Activated CD8-positive, alpha-beta memory T cell treated with anti-CD3 and anti-CD28 coated beads, Interleukin-2, amount 10 ng/mL, durations not matched to agents 7 days and 5 days (primary cell): ENCODE measurements at regions not wholly inside any gene's neighbourhood (a gene's known extent, or its start where the extent isn't known, plus 50 kb on each side); places are given as distances from the start of the nearest gene placed in this dataset.

Experiments used
- ATAC-seq: fragments of 150-1000 bp; cut with Tn5 transposase; one replicate; pipeline ENCODE4 v1.10.0; 2021; ENCODE audit warnings: moderate library complexity
- CTCF ChIA-PET: fragments of 350-600 bp; sonication (Branson Sonifier 250); formaldehyde crosslinking; loops from one replicate; lab custom pipeline; 2021; ENCODE audit warnings: antibody characterized with exemption; lab: Charles Lee
- DNase-seq: peaks from one replicate; pipeline ENCODE4 v3.0.0-alpha.2; 2020
- H3K27ac Mint-ChIP-seq: one replicate; pipeline ENCODE4 v1.8.0; 2021; ENCODE audit warnings: mild to moderate bottlenecking, mixed read lengths
- H3K27me3 Mint-ChIP-seq: one replicate; pipeline ENCODE4 v1.8.0; 2021; ENCODE audit warnings: mixed read lengths
- H3K36me3 Mint-ChIP-seq: one replicate; pipeline ENCODE4 v1.8.0; 2021; ENCODE audit warnings: mild to moderate bottlenecking, mixed read lengths
- H3K4me1 Mint-ChIP-seq: one replicate; pipeline ENCODE4 v1.8.0; 2021; ENCODE audit warnings: mixed read lengths
- H3K4me3 Mint-ChIP-seq: one replicate; pipeline ENCODE4 v1.8.0; 2021; ENCODE audit warnings: mild to moderate bottlenecking, moderate library complexity, mixed read lengths
- H3K9me3 Mint-ChIP-seq: one replicate; pipeline ENCODE4 v1.8.0; 2022; ENCODE audit warnings: low read depth, mixed read lengths

GRCh38 chr11:115081972-115082371 is 403.6 kb downstream of the NXPE2 start:
- no peaks in the 10 kb centered on the region for H3K9me3 Mint-ChIP-seq
- CTCF ChIA-PET, result no interaction called here
- no peak for DNase-seq
- H3K4me3 Mint-ChIP-seq, result no peak overlapping the region
- no peaks in the 10 kb centered on the region for H3K27me3 Mint-ChIP-seq
- no peaks in the 10 kb centered on the region for H3K4me1 Mint-ChIP-seq
- H3K27ac Mint-ChIP-seq, result no peak overlapping the region
- no peaks in the 10 kb centered on the region for H3K36me3 Mint-ChIP-seq
- no peak for ATAC-seq

GRCh38 chr11:115083144-115083806 is 404.9 kb downstream of the NXPE2 start:
- Mint-ChIP-seq H3K9me3 (no peaks in the 10 kb centered on the region), H3K4me1 (no peaks in the 10 kb centered on the region), H3K36me3 (no peaks in the 10 kb centered on the region), H3K4me3 (no peak overlapping the region), H3K27ac (no peak overlapping the region), H3K27me3 (no peaks in the 10 kb centered on the region)
- no peak for ATAC-seq
- CTCF ChIA-PET, result no interaction called here
- no peak for DNase-seq

- DNase-seq, result no peak
- Mint-ChIP-seq H3K27ac (no peak overlapping the region), H3K4me3 (no peak overlapping the region), H3K36me3 (no peaks in the 10 kb centered on the region), H3K4me1 (no peaks in the 10 kb centered on the region), H3K9me3 (no peaks in the 10 kb centered on the region), H3K27me3 (no peaks in the 10 kb centered on the region)
- ATAC-seq, result no peak
- CTCF ChIA-PET, result no interaction called here
These were observed 405.9 kb downstream of the NXPE2 start for GRCh38 chr11:115084231-115084630.

GRCh38 chr11:115085461-115086210 is 407.3 kb downstream of the NXPE2 start:
- CTCF ChIA-PET, result no interaction called here
- no peak for ATAC-seq
- H3K9me3 Mint-ChIP-seq, result no peaks in the 10 kb centered on the region

GRCh38 chr11:115087791-115088190 is 409.5 kb downstream of the NXPE2 start:
- Mint-ChIP-seq H3K36me3 (no peaks in the 10 kb centered on the region), H3K27ac (no peak overlapping the region), H3K27me3 (no peaks in the 10 kb centered on the region), H3K4me3 (no peak overlapping the region), H3K4me1 (no peaks in the 10 kb centered on the region), H3K9me3 (no peaks in the 10 kb centered on the region)
- DNase-seq, result no peak
- CTCF ChIA-PET, result no interaction called here
- ATAC-seq, result no peak

More at GRCh38 chr11:115085461-115086210, 407.3 kb downstream of the NXPE2 start:
- Mint-ChIP-seq H3K4me1 (no peaks in the 10 kb centered on the region), H3K27me3 (no peaks in the 10 kb centered on the region), H3K36me3 (no peaks in the 10 kb centered on the region), H3K27ac (no peak overlapping the region), H3K4me3 (no peak overlapping the region)
- DNase-seq, result no peak

GRCh38 chr11:115092516-115092915 is 411.7 kb downstream of the CADM1 start:
- CTCF ChIA-PET, result no interaction called here
- no peaks in the 10 kb centered on the region for H3K27me3 Mint-ChIP-seq
- H3K36me3 Mint-ChIP-seq, result no peaks in the 10 kb centered on the region
- H3K9me3 Mint-ChIP-seq, result no peaks in the 10 kb centered on the region
- ATAC-seq (no peak), DNase-seq (no peak)
- no peaks in the 10 kb centered on the region for H3K4me1 Mint-ChIP-seq
- no peak overlapping the region for H3K4me3 Mint-ChIP-seq
- no peak overlapping the region for H3K27ac Mint-ChIP-seq

GRCh38 chr11:115097796-115098408 is 406.3 kb downstream of the CADM1 start:
- no peaks in the 10 kb centered on the region for H3K27me3 Mint-ChIP-seq
- H3K4me1 Mint-ChIP-seq, result no peaks in the 10 kb centered on the region
- H3K9me3 Mint-ChIP-seq, result no peaks in the 10 kb centered on the region
- H3K4me3 Mint-ChIP-seq, result no peak overlapping the region
- no peaks in the 10 kb centered on the region for H3K36me3 Mint-ChIP-seq
- DNase-seq (no peak), ATAC-seq (no peak)
- H3K27ac Mint-ChIP-seq, result no peak overlapping the region
- CTCF ChIA-PET, result no interaction called here

GRCh38 chr11:115100706-115101105 is 403.5 kb downstream of the CADM1 start:
- DNase-seq, result no peak
- Mint-ChIP-seq H3K27ac (no peak overlapping the region), H3K27me3 (no peaks in the 10 kb centered on the region), H3K4me3 (no peak overlapping the region), H3K36me3 (no peaks in the 10 kb centered on the region), H3K4me1 (no peaks in the 10 kb centered on the region), H3K9me3 (no peaks in the 10 kb centered on the region)
- CTCF ChIA-PET, result no interaction called here
- no peak for ATAC-seq

GRCh38 chr11:115103921-115104320 is 400.3 kb downstream of the CADM1 start:
- CTCF ChIA-PET, result no interaction called here
- H3K4me3 Mint-ChIP-seq, result no peak overlapping the region
- no peaks in the 10 kb centered on the region for H3K27me3 Mint-ChIP-seq
- H3K36me3 Mint-ChIP-seq, result no peaks in the 10 kb centered on the region
- ATAC-seq (no peak), DNase-seq (no peak)
- no peak overlapping the region for H3K27ac Mint-ChIP-seq
- H3K9me3 Mint-ChIP-seq, result no peaks in the 10 kb centered on the region
- no peaks in the 10 kb centered on the region for H3K4me1 Mint-ChIP-seq

GRCh38 chr11:115104851-115105453 is 399.3 kb downstream of the CADM1 start:
- no peak overlapping the region for H3K27ac Mint-ChIP-seq
- DNase-seq (no peak), ATAC-seq (no peak)
- no peaks in the 10 kb centered on the region for H3K36me3 Mint-ChIP-seq
- no peaks in the 10 kb centered on the region for H3K27me3 Mint-ChIP-seq
- H3K4me3 Mint-ChIP-seq, result no peak overlapping the region
- no peaks in the 10 kb centered on the region for H3K9me3 Mint-ChIP-seq
- CTCF ChIA-PET, result no interaction called here
- H3K4me1 Mint-ChIP-seq, result no peaks in the 10 kb centered on the region

GRCh38 chr11:115111066-115111465 is 393.1 kb downstream of the CADM1 start:
- CTCF ChIA-PET, result no interaction called here
- no peak overlapping the region for H3K27ac Mint-ChIP-seq
- DNase-seq, result no peak
- ATAC-seq, result no peak
- H3K9me3 Mint-ChIP-seq, result no peaks in the 10 kb centered on the region
- no peaks in the 10 kb centered on the region for H3K4me1 Mint-ChIP-seq
- H3K36me3 Mint-ChIP-seq, result no peaks in the 10 kb centered on the region
- H3K27me3 Mint-ChIP-seq, result peaks cover 2% of the 10 kb centered on the region
- no peak overlapping the region for H3K4me3 Mint-ChIP-seq

- H3K9me3 Mint-ChIP-seq, result no peaks in the 10 kb centered on the region
- CTCF ChIA-PET, result no interaction called here
- DNase-seq (no peak), ATAC-seq (no peak)
- no peaks in the 10 kb centered on the region for H3K36me3 Mint-ChIP-seq
- H3K27ac Mint-ChIP-seq, result no peak overlapping the region
- H3K4me1 Mint-ChIP-seq, result no peaks in the 10 kb centered on the region
- peaks cover 3% of the 10 kb centered on the region for H3K27me3 Mint-ChIP-seq
- H3K4me3 Mint-ChIP-seq, result no peak overlapping the region
These were observed 391.5 kb downstream of the CADM1 start for GRCh38 chr11:115112754-115113153.

- CTCF ChIA-PET, result no interaction called here
- no peak for ATAC-seq
- H3K4me3 Mint-ChIP-seq, result no peak overlapping the region
- H3K4me1 Mint-ChIP-seq, result no peaks in the 10 kb centered on the region
- H3K27me3 Mint-ChIP-seq, result peaks cover 6% of the 10 kb centered on the region
- H3K36me3 Mint-ChIP-seq, result no peaks in the 10 kb centered on the region
- no peak overlapping the region for H3K27ac Mint-ChIP-seq
- no peaks in the 10 kb centered on the region for H3K9me3 Mint-ChIP-seq
- DNase-seq, result no peak
These were observed 386.2 kb downstream of the CADM1 start for GRCh38 chr11:115117956-115118493.
